WTC11 (cell line): ENCODE measurements at regions not wholly inside any gene's neighbourhood (a gene's known extent, or its start where the extent isn't known, plus 50 kb on each side); places are given as distances from the start of the nearest gene placed in this dataset.

Source experiments
- ATAC-seq: fragments of 200-7000 bp; cut with Tn5 transposase; 2 replicates; pipeline ENCODE4 v1.10.0; 2021; ENCODE audit warnings: mild to moderate bottlenecking, moderate library complexity
- CTCF ChIA-PET: fragments of 300-600 bp; sonication (Branson Sonifier 250); formaldehyde crosslinking; loops from one replicate; lab custom pipeline; 2021; ENCODE audit warnings: antibody characterized with exemption; lab: Charles Lee
- POLR2A ChIA-PET: fragments of 350-600 bp; sonication (Branson Sonifier 250); formaldehyde crosslinking; loops from one replicate; lab custom pipeline; 2021; ENCODE audit warnings: antibody characterized with exemption; lab: Charles Lee
- DNase-seq: peaks from one replicate; pipeline ENCODE4 v3.0.0; 2021; ENCODE audit warnings: low spot score
- H3K27ac Mint-ChIP-seq: 2 replicates; pipeline ENCODE4 v1.8.0; 2021; ENCODE audit warnings: mixed read lengths
- H3K27me3 Mint-ChIP-seq: 2 replicates; pipeline ENCODE4 v1.8.0; 2021; ENCODE audit warnings: low read depth, mild to moderate bottlenecking, moderate library complexity, mixed read lengths
- H3K36me3 Mint-ChIP-seq: 2 replicates; pipeline ENCODE4 v1.8.0; 2021; ENCODE audit warnings: mixed read lengths
- H3K4me1 Mint-ChIP-seq: 2 replicates; pipeline ENCODE4 v1.8.0; 2022; ENCODE audit warnings: mixed read lengths
- H3K4me3 Mint-ChIP-seq: 2 replicates; pipeline ENCODE4 v1.8.0; 2021; ENCODE audit warnings: mild to moderate bottlenecking, moderate library complexity, mixed read lengths
- H3K9me3 Mint-ChIP-seq: 2 replicates; pipeline ENCODE4 v1.8.0; 2021; ENCODE audit warnings: mixed read lengths
- ATF2 ChIP-seq: sonication (generic); formaldehyde crosslinking; IDR thresholded peaks from 2 replicates; pipeline ENCODE4 v1.8.1; 2022; ENCODE audit warnings: low read depth, missing genetic modification reagents, borderline replicate concordance
- CREB1 ChIP-seq: sonication (generic); formaldehyde crosslinking; IDR thresholded peaks from 2 replicates; pipeline ENCODE4 v1.8.0; 2023; ENCODE audit warnings: mild to moderate bottlenecking, missing genetic modification reagents
- E2F4 ChIP-seq: sonication (generic); formaldehyde crosslinking; IDR thresholded peaks from 2 replicates; pipeline ENCODE4 v1.8.1; 2022; ENCODE audit warnings: low read depth, mild to moderate bottlenecking, moderate library complexity, missing genetic modification reagents, borderline replicate concordance
- ETV6 ChIP-seq: sonication (generic); formaldehyde crosslinking; IDR thresholded peaks from 2 replicates; pipeline ENCODE4 v1.8.1; 2022; ENCODE audit warnings: mild to moderate bottlenecking, missing genetic modification reagents
- FOXP1 ChIP-seq: sonication (generic); formaldehyde crosslinking; IDR thresholded peaks from 2 replicates; pipeline ENCODE4 v1.8.0; 2022; ENCODE audit warnings: missing genetic modification reagents, mild to moderate bottlenecking, moderate library complexity, borderline replicate concordance
- FOXP4 ChIP-seq: sonication (generic); formaldehyde crosslinking; IDR thresholded peaks from 2 replicates; pipeline ENCODE4 v1.8.0; 2022; ENCODE audit warnings: mild to moderate bottlenecking, missing genetic modification reagents
- GABPB1 ChIP-seq: sonication (generic); formaldehyde crosslinking; IDR thresholded peaks from 2 replicates; pipeline ENCODE4 v1.8.1; 2023; ENCODE audit warnings: mild to moderate bottlenecking, missing genetic modification reagents
- HMGA2 ChIP-seq: fragments of 250-450 bp; sonication (Bioruptor Pico); IDR thresholded peaks from 2 replicates; pipeline ENCODE4 v1.4.0; 2021; ENCODE audit warnings: mild to moderate bottlenecking, moderate library complexity
- JAZF1 ChIP-seq: fragments of 250-450 bp; sonication (Bioruptor Pico); IDR thresholded peaks from 2 replicates; pipeline ENCODE4 v1.9.0; 2021; ENCODE audit warnings: moderate library complexity, mild to moderate bottlenecking, inconsistent platforms
- KAT7 ChIP-seq: sonication (generic); formaldehyde crosslinking; IDR thresholded peaks from 2 replicates; pipeline ENCODE4 v1.8.1; 2023; ENCODE audit warnings: missing genetic modification reagents, mild to moderate bottlenecking, borderline replicate concordance
- MXD4 ChIP-seq: fragments of 250-450 bp; sonication (Bioruptor Pico); IDR thresholded peaks from 2 replicates; pipeline ENCODE4 v1.8.0; 2021; ENCODE audit warnings: mild to moderate bottlenecking, moderate library complexity, borderline replicate concordance
- NFE2L1 ChIP-seq: sonication (generic); formaldehyde crosslinking; IDR thresholded peaks from 2 replicates; pipeline ENCODE4 v1.8.1; 2023; ENCODE audit warnings: missing genetic modification reagents
- OVOL2 ChIP-seq: fragments of 250-450 bp; sonication (Bioruptor Pico); IDR thresholded peaks from 2 replicates; pipeline ENCODE4 v1.9.0; 2021; ENCODE audit warnings: mild to moderate bottlenecking, borderline replicate concordance
- PRRX2 ChIP-seq: fragments of 250-450 bp; sonication (Bioruptor Pico); IDR thresholded peaks from 2 replicates; pipeline ENCODE4 v1.8.0; 2021; ENCODE audit warnings: mild to moderate bottlenecking
- RORB ChIP-seq: fragments of 250-450 bp; sonication (Bioruptor Pico); IDR thresholded peaks from 2 replicates; pipeline ENCODE4 v1.9.0; 2021; ENCODE audit warnings: mild to moderate bottlenecking
- SMAD3 ChIP-seq: sonication (generic); formaldehyde crosslinking; IDR thresholded peaks from 2 replicates; pipeline ENCODE4 v1.8.0; 2022; ENCODE audit warnings: missing genetic modification reagents, mild to moderate bottlenecking, borderline replicate concordance
- TCF7 ChIP-seq: sonication (generic); formaldehyde crosslinking; IDR thresholded peaks from 2 replicates; pipeline ENCODE4 v1.8.0; 2022; ENCODE audit warnings: mild to moderate bottlenecking, low read depth, missing genetic modification reagents, moderate library complexity
- TP53 ChIP-seq: sonication (generic); formaldehyde crosslinking; IDR thresholded peaks from 2 replicates; pipeline ENCODE4 v1.8.1; 2023; ENCODE audit warnings: mild to moderate bottlenecking, missing genetic modification reagents
- ZBTB21 ChIP-seq: sonication (generic); formaldehyde crosslinking; IDR thresholded peaks from 2 replicates; pipeline ENCODE4 v1.8.1; 2023; ENCODE audit warnings: mild to moderate bottlenecking, missing genetic modification reagents, borderline replicate concordance
- ZNF232 ChIP-seq: sonication (generic); formaldehyde crosslinking; IDR thresholded peaks from 2 replicates; pipeline ENCODE4 v1.8.0; 2022; ENCODE audit warnings: mild to moderate bottlenecking, missing genetic modification reagents
- ZNF263 ChIP-seq: sonication (generic); formaldehyde crosslinking; IDR thresholded peaks from 2 replicates; pipeline ENCODE4 v1.8.1; 2022; ENCODE audit warnings: low read depth, mild to moderate bottlenecking, moderate library complexity, missing genetic modification reagents
- ZNF532 ChIP-seq: fragments of 250-450 bp; sonication (Bioruptor Pico); IDR thresholded peaks from 2 replicates; pipeline ENCODE4 v1.9.0; 2021; ENCODE audit warnings: mild to moderate bottlenecking, borderline replicate concordance
- TF ChIP-seq, protein P1 (sequence below): sonication (generic); formaldehyde crosslinking; IDR thresholded peaks from 2 replicates; pipeline ENCODE4 v1.8.1; 2023; ENCODE audit warnings: mild to moderate bottlenecking, missing genetic modification reagents, moderate library complexity
- TF ChIP-seq, protein P2 (sequence below): sonication (generic); formaldehyde crosslinking; IDR thresholded peaks from 2 replicates; pipeline ENCODE4 v1.8.1; 2022; ENCODE audit warnings: mild to moderate bottlenecking, moderate library complexity, missing genetic modification reagents

GRCh38 chr6:150490586-150490985 lies 109.1 kb upstream of the PLEKHG1 start (continued):
- no peak for TF ChIP-seq ZNF532 (CRISPR knock-in tag)
- TF ChIP-seq PRRX2 (CRISPR knock-in tag) = no peak
- TF ChIP-seq NFE2L1 (CRISPR knock-in tag) = no peak
- TF ChIP-seq JAZF1 = no peak

GRCh38 chr6:150491131-150491810 lies 108.4 kb upstream of the PLEKHG1 start:
- H3K27me3 Mint-ChIP-seq = no peaks in the 10 kb centered on the region; the same call in 1 of the 2 replicates
- DNase-seq = no peak
- POLR2A ChIA-PET = no interaction called here
- H3K4me3 Mint-ChIP-seq = no peak overlapping the region
- H3K4me1 Mint-ChIP-seq = no peaks in the 10 kb centered on the region
- TF ChIP-seq, protein P1, sequence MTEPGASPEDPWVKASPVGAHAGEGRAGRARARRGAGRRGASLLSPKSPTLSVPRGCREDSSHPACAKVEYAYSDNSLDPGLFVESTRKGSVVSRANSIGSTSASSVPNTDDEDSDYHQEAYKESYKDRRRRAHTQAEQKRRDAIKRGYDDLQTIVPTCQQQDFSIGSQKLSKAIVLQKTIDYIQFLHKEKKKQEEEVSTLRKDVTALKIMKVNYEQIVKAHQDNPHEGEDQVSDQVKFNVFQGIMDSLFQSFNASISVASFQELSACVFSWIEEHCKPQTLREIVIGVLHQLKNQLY (CRISPR knock-in tag) = no peak
- TF ChIP-seq TP53 (CRISPR knock-in tag) (no peak), CREB1 (CRISPR knock-in tag) (no peak), HMGA2 (CRISPR knock-in tag) (no peak), ZNF263 (CRISPR knock-in tag) (no peak), FOXP1 (no peak), OVOL2 (CRISPR knock-in tag) (no peak), SMAD3 (CRISPR knock-in tag) (no peak), JAZF1 (no peak), RORB (no peak), ZNF232 (no peak), ATF2 (CRISPR knock-in tag) (no peak), KAT7 (no peak), ZBTB21 (CRISPR knock-in tag) (no peak)
- TF ChIP-seq, protein P2, sequence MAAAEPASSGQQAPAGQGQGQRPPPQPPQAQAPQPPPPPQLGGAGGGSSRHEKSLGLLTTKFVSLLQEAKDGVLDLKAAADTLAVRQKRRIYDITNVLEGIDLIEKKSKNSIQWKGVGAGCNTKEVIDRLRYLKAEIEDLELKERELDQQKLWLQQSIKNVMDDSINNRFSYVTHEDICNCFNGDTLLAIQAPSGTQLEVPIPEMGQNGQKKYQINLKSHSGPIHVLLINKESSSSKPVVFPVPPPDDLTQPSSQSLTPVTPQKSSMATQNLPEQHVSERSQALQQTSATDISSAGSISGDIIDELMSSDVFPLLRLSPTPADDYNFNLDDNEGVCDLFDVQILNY = no peak
- TF ChIP-seq, all 79 proteins: peak for 0
- ATAC-seq = no peak
- H3K9me3 Mint-ChIP-seq = peaks cover 19% of the 10 kb centered on the region
- H3K27ac Mint-ChIP-seq = no peak overlapping the region
- peaks cover 8% of the 10 kb centered on the region for H3K36me3 Mint-ChIP-seq
- CTCF ChIA-PET = no interaction called here

DNA sequence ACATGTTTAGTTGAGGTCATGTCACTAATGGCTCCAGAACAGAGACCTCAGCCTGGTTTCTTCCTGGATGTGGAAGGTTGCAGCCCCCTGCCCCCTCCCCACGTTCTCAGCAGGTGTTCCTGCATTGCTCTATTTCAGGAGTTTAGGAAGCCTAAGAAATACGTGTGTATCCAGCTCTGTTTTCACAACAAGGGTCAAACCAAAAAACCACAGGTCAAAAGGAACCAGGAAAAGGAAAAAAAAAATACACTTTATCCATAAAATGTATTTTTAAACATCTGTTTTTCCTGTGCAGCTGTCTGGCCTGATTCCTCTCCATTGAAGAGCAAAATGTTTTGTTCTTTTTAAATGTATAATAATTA lies 107.9 kb upstream of the PLEKHG1 start:
- DNase-seq = no peak
- Mint-ChIP-seq H3K27ac (no peak overlapping the region), H3K4me3 (no peak overlapping the region), H3K27me3 (no peaks in the 10 kb centered on the region; the same call in 1 of the 2 replicates), H3K9me3 (peaks cover 19% of the 10 kb centered on the region), H3K4me1 (no peaks in the 10 kb centered on the region), H3K36me3 (peaks cover 8% of the 10 kb centered on the region)
- CTCF ChIA-PET = no interaction called here
- POLR2A ChIA-PET = no interaction called here
- ATAC-seq = no peak
- TF ChIP-seq GABPB1 (CRISPR knock-in tag) (no peak), ETV6 (CRISPR knock-in tag) (no peak), ZNF263 (CRISPR knock-in tag) (no peak), FOXP4 (CRISPR knock-in tag) (no peak), JAZF1 (no peak), TCF7 (CRISPR knock-in tag) (no peak), E2F4 (CRISPR knock-in tag) (no peak), MXD4 (CRISPR knock-in tag) (no peak)
- TF ChIP-seq, protein P2 = no peak
